ENCODE measurements at regions not wholly inside any gene's neighbourhood (a gene's known extent, or its start where the extent isn't known, plus 50 kb on each side); places are given as distances from the start of the nearest gene placed in this dataset.
A peak's percentile ranks its signal among the peaks of the same experiment; 100 is the strongest.

DNA sequence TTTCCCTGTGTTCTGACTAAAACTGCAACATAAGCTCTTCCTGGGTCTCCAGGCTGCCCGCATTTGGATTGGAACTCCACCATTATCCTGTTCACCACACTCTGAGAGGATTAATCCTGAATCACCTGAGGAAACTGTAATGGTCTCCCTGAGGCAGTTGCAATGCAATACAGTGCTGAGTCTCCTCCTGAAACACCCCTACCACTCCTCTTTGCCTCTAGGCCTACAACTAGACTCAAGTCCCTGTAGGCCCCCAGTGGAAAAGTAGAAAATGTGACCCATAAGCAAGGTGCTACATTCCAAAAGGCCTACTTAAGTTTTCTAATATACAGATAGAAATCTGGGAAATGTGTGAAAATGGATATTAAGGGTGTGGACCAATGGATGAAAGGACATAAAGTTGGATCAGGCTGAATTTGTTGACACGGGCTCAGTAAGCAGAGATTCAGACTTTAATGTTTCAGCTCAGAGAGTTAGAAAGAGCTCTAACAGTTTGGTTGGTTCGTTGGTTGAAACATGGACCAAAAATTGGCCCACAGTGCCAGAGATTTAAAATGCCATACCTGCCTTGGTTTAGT lies 222.3 kb upstream of the ZC3H15 start:
- Histone ChIP-seq H3K9me3 (ENCODE audit: low read depth, low read length) (no peaks in the 10 kb centered on the region), H2AFZ (ENCODE audit: low read length) (no peak overlapping the region), H4K20me1 (ENCODE audit: insufficient read depth, low read length) (no peaks in the 10 kb centered on the region), H3K4me2 (ENCODE audit: insufficient read depth, low read length) (no peak overlapping the region), H3K79me2 (ENCODE audit: insufficient read depth, low read length) (no peaks in the 10 kb centered on the region), H3K27me3 (ENCODE audit: insufficient read depth, low read length) (no peaks in the 10 kb centered on the region), H3K36me3 (ENCODE audit: insufficient read depth, low read length) (no peaks in the 10 kb centered on the region), H3K4me3 (ENCODE audit: insufficient read depth, low read length) (no peak overlapping the region), H3K4me1 (ENCODE audit: insufficient read depth, low read length) (no peaks in the 10 kb centered on the region), H3K27ac (ENCODE audit: low read depth, low read length) (no peak overlapping the region)
- no peak for DNase-seq (ENCODE audit: insufficient read length, low spot score, missing footprints)
- TF ChIP-seq, protein P1, sequence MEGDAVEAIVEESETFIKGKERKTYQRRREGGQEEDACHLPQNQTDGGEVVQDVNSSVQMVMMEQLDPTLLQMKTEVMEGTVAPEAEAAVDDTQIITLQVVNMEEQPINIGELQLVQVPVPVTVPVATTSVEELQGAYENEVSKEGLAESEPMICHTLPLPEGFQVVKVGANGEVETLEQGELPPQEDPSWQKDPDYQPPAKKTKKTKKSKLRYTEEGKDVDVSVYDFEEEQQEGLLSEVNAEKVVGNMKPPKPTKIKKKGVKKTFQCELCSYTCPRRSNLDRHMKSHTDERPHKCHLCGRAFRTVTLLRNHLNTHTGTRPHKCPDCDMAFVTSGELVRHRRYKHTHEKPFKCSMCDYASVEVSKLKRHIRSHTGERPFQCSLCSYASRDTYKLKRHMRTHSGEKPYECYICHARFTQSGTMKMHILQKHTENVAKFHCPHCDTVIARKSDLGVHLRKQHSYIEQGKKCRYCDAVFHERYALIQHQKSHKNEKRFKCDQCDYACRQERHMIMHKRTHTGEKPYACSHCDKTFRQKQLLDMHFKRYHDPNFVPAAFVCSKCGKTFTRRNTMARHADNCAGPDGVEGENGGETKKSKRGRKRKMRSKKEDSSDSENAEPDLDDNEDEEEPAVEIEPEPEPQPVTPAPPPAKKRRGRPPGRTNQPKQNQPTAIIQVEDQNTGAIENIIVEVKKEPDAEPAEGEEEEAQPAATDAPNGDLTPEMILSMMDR (IDR thresholded peaks at IDR 0.05; ENCODE audit: extremely low read depth, low read depth, low read length) = no peak

DNA sequence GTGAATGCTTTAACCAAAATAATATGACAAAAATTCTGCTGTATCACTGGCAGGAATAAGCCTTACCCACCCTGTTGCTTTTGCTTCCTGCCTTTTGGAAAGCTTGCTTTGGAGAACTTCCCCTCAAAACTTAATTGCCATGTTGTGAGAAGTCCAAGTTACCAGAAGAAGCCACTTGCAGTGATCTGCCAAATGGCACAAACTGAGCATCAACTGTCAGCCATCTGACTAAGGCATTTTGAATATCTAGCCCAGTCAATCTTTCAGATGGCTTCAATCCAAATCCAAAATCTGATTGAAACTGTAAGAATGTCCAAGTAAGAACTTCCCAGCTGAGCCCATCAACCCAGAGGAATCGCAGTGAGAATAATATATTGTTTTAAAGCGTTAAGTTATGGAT lies 216.5 kb upstream of the ZC3H15 start:
- H3K4me3 ChIP-seq (ENCODE audit: insufficient read depth, low read length) = no peak overlapping the region
- no peak overlapping the region for H3K4me2 ChIP-seq (ENCODE audit: insufficient read depth, low read length)
- H2AFZ ChIP-seq (ENCODE audit: low read length) = no peak overlapping the region
- H3K27ac ChIP-seq (ENCODE audit: low read depth, low read length) = no peak overlapping the region
- no peaks in the 10 kb centered on the region for H3K4me1 ChIP-seq (ENCODE audit: insufficient read depth, low read length)
- no peaks in the 10 kb centered on the region for H4K20me1 ChIP-seq (ENCODE audit: insufficient read depth, low read length)
- H3K9me3 ChIP-seq (ENCODE audit: low read depth, low read length) = no peaks in the 10 kb centered on the region
- H3K27me3 ChIP-seq (ENCODE audit: insufficient read depth, low read length) = no peaks in the 10 kb centered on the region
- no peaks in the 10 kb centered on the region for H3K79me2 ChIP-seq (ENCODE audit: insufficient read depth, low read length)
- TF ChIP-seq, protein P1 (IDR thresholded peaks at IDR 0.05; ENCODE audit: extremely low read depth, low read depth, low read length) = no peak
- DNase-seq (ENCODE audit: insufficient read length, low spot score, missing footprints) = no peak
- H3K36me3 ChIP-seq (ENCODE audit: insufficient read depth, low read length) = no peaks in the 10 kb centered on the region

DNA sequence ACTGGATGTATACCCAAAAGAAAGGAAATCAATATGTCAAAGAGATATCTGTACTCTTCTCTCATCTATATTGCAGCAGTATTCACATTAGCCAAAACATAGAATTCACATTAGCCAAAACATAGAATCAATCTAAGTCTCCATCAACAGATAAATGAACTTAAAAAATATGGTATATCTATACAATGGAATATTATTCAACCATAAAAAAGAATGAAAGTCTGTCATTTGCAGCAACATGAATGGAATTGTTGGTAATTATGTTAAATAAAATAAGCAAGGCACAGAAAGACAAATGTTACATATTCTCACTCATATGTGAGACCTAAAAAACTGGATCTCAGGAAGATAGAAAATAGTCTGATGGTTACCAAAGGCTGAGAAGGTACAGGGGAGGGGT lies 212.1 kb upstream of the ZC3H15 start:
- Histone ChIP-seq H3K4me3 (ENCODE audit: insufficient read depth, low read length) (no peak overlapping the region), H3K27me3 (ENCODE audit: insufficient read depth, low read length) (no peaks in the 10 kb centered on the region), H3K9me3 (ENCODE audit: low read depth, low read length) (no peaks in the 10 kb centered on the region), H4K20me1 (ENCODE audit: insufficient read depth, low read length) (no peaks in the 10 kb centered on the region), H3K79me2 (ENCODE audit: insufficient read depth, low read length) (no peaks in the 10 kb centered on the region), H3K36me3 (ENCODE audit: insufficient read depth, low read length) (no peaks in the 10 kb centered on the region), H2AFZ (ENCODE audit: low read length) (no peak overlapping the region), H3K4me1 (ENCODE audit: insufficient read depth, low read length) (peaks cover 8% of the 10 kb centered on the region), H3K27ac (ENCODE audit: low read depth, low read length) (no peak overlapping the region), H3K4me2 (ENCODE audit: insufficient read depth, low read length) (no peak overlapping the region)
- no peak for DNase-seq (ENCODE audit: insufficient read length, low spot score, missing footprints)
- TF ChIP-seq, protein P1 (IDR thresholded peaks at IDR 0.05; ENCODE audit: extremely low read depth, low read depth, low read length) = no peak

DNA sequence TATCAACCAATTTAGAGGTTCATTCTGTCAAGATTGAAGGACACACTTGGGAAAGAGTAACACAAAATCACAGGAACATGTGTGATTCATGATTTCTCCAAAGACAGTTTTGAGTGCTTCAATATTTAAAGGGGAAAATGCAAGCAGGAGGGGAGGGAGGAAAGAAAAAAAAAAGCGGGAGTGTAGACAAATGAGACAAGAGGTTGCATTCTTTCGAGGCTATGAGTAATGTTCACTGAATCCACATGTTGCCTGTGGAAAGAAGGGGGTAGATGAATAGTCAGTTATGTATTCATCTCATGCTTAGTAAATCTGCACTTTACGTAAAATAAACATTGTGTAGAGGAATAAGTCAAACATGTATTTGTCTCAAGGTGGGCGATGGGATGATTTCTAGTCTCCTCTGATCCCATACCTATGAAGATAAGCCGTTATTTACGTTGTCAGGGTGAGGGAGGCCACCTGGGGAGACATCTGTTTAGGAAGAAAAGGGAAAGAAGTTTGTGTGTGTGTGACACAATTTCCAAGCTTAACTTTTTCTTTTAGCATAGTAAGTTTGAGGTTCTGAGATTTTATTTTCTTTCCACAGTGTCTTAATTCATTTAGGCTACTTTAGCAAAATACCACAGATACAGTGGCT lies 211.0 kb upstream of the ZC3H15 start:
- H3K79me2 ChIP-seq (ENCODE audit: insufficient read depth, low read length) = no peaks in the 10 kb centered on the region
- peak overlapping the region; percentile 64 for H3K4me2 ChIP-seq (ENCODE audit: insufficient read depth, low read length)
- H3K4me3 ChIP-seq (ENCODE audit: insufficient read depth, low read length) = peak overlapping the region; percentile 34
- peak; percentile 67 for DNase-seq (ENCODE audit: insufficient read length, low spot score, missing footprints)
- TF ChIP-seq, protein P1 (IDR thresholded peaks at IDR 0.05; ENCODE audit: extremely low read depth, low read depth, low read length) = no peak
- H3K4me1 ChIP-seq (ENCODE audit: insufficient read depth, low read length) = peaks cover 8% of the 10 kb centered on the region
- H3K27ac ChIP-seq (ENCODE audit: low read depth, low read length) = no peak overlapping the region
- H3K9me3 ChIP-seq (ENCODE audit: low read depth, low read length) = no peaks in the 10 kb centered on the region
- H4K20me1 ChIP-seq (ENCODE audit: insufficient read depth, low read length) = no peaks in the 10 kb centered on the region
- no peaks in the 10 kb centered on the region for H3K27me3 ChIP-seq (ENCODE audit: insufficient read depth, low read length)
- no peaks in the 10 kb centered on the region for H3K36me3 ChIP-seq (ENCODE audit: insufficient read depth, low read length)
- peak overlapping the region; percentile 1 for H2AFZ ChIP-seq (ENCODE audit: low read length)

Data from osteoblast (primary cell).